GM23248 (cell line): ENCODE measurements at regions not wholly inside any gene's neighbourhood (a gene's known extent, or its start where the extent isn't known, plus 50 kb on each side); places are given as distances from the start of the nearest gene placed in this dataset.
A peak's percentile ranks its signal among the peaks of the same experiment; 100 is the strongest.

Experiments
- DNase-seq: peaks from one replicate; pipeline ENCODE4 v3.0.0-alpha.2; 2015
- H2AFZ ChIP-seq: fragments of 200-600 bp; sonication (generic); 2 replicates; pipeline ENCODE4 v1.6.1; 2016; ENCODE audit warnings: antibody characterized with exemption
- H3F3A ChIP-seq: fragments of 200-600 bp; sonication (generic); 2 replicates; pipeline ENCODE4 v1.6.1; 2016; ENCODE audit warnings: mild to moderate bottlenecking, antibody characterized with exemption, mixed run types; ENCODE audit not compliant: insufficient read depth
- H3K27ac ChIP-seq: fragments of 200-600 bp; sonication (generic); 2 replicates; pipeline ENCODE4 v1.5.1; 2016; ENCODE audit warnings: mild to moderate bottlenecking
- H3K27me3 ChIP-seq: fragments of 200-600 bp; sonication (generic); replicated peaks from 2 replicates; pipeline ENCODE4 v1.6.1; 2016; ENCODE audit warnings: mild to moderate bottlenecking; ENCODE audit not compliant: insufficient read depth
- H3K36me3 ChIP-seq: fragments of 200-600 bp; sonication (generic); 2 replicates; pipeline ENCODE4 v1.6.1; 2016; ENCODE audit warnings: low read depth, mild to moderate bottlenecking
- H3K4me1 ChIP-seq: fragments of 200-600 bp; sonication (generic); 2 replicates; pipeline ENCODE4 v1.6.1; 2016; ENCODE audit warnings: mild to moderate bottlenecking; ENCODE audit not compliant: insufficient read depth
- H3K4me2 ChIP-seq: fragments of 200-600 bp; sonication (generic); one replicate; pipeline ENCODE4 v1.6.1; 2016; ENCODE audit warnings: mild to moderate bottlenecking; ENCODE audit not compliant: unreplicated experiment
- H3K4me3 ChIP-seq: fragments of 200-600 bp; sonication (generic); 2 replicates; pipeline ENCODE4 v1.5.1; 2016; ENCODE audit warnings: mild to moderate bottlenecking
- H3K79me2 ChIP-seq: fragments of 200-600 bp; sonication (generic); 2 replicates; pipeline ENCODE4 v1.6.1; 2016; ENCODE audit warnings: mild to moderate bottlenecking; ENCODE audit not compliant: insufficient read depth
- H3K9ac ChIP-seq: fragments of 200-600 bp; sonication (generic); 2 replicates; pipeline ENCODE4 v1.6.1; 2016; ENCODE audit warnings: mild to moderate bottlenecking
- H3K9me2 ChIP-seq: fragments of 200-600 bp; sonication (generic); 2 replicates; pipeline ENCODE4 v1.6.1; 2016; ENCODE audit warnings: mixed run types, mild to moderate bottlenecking, moderate library complexity; ENCODE audit not compliant: insufficient read depth
- H3K9me3 ChIP-seq: fragments of 200-600 bp; sonication (generic); one replicate; pipeline ENCODE4 v1.6.1; 2017; ENCODE audit warnings: low read depth
- H4K20me1 ChIP-seq: fragments of 200-600 bp; sonication (generic); 2 replicates; pipeline ENCODE4 v1.6.0; 2016; ENCODE audit not compliant: insufficient read depth
- EZH2 ChIP-seq: fragments of 200-600 bp; sonication (generic); IDR thresholded peaks from 2 replicates; pipeline ENCODE4 v1.6.1; 2018; ENCODE audit warnings: antibody characterized with exemption, mild to moderate bottlenecking; ENCODE audit not compliant: insufficient read depth, poor library complexity, severe bottlenecking
- EZH2phosphoT487 ChIP-seq: fragments of 200-600 bp; sonication (generic); IDR thresholded peaks from 2 replicates; pipeline ENCODE4 v1.6.1; 2018; ENCODE audit warnings: antibody characterized with exemption, moderate library complexity, mild to moderate bottlenecking, low read depth; ENCODE audit not compliant: insufficient read depth
- WGBS, 2 experiments: methylation state at CpG; one replicate each; pipeline ENCODE4 v1.1.6; 2015 to 2017; ENCODE audit warnings: low lambda C conversion rate in 2 of 2, low coverage in 1 of 2; ENCODE audit errors: missing lambda C conversion rate in 2 of 2; 5-methylcytosine and 5-hydroxymethylcytosine counted together
- in situ Hi-C: fragments of 300-500 bp; cut with MboI; formaldehyde crosslinking; loops from 2 replicates; pipeline ENCODE4 v1.15.0; 2020

- no peak overlapping the region for H3K4me3 ChIP-seq
- H3K79me2 ChIP-seq = no peaks in the 10 kb centered on the region
- no peaks in the 10 kb centered on the region for H4K20me1 ChIP-seq
- no peaks in the 10 kb centered on the region for H3K36me3 ChIP-seq
- H2AFZ ChIP-seq = no peak overlapping the region
- no peak overlapping the region for H3K27ac ChIP-seq
- 41 to 44% methylated on average over 5 of the region's 5 CpGs for WGBS, 2 experiments
- no peaks in the 10 kb centered on the region for H3K9me3 ChIP-seq
- no peak overlapping the region for H3K9ac ChIP-seq
- DNase-seq = no peak
- H3K4me1 ChIP-seq = no peaks in the 10 kb centered on the region
- in situ Hi-C loops = no loop called here
- 0 out of 2 replicates have a peak, but pooled peaks cover 8% of the 10 kb centered on the region for H3K27me3 ChIP-seq
- TF ChIP-seq EZH2 = no peak
- no peak for TF ChIP-seq EZH2phosphoT487
- H3K4me2 ChIP-seq = no peak overlapping the region
- peaks cover 25% of the 10 kb centered on the region for H3F3A ChIP-seq
- H3K9me2 ChIP-seq = no peaks in the 10 kb centered on the region
These were observed 69.0 kb upstream of the ZNF184 start for GRCh38 chr6:27541933-27542297.

- 0 out of 2 replicates have a peak, but pooled peaks cover 8% of the 10 kb centered on the region for H3K27me3 ChIP-seq
- TF ChIP-seq EZH2 = no peak
- no peak for TF ChIP-seq EZH2phosphoT487
- no peak overlapping the region for H3K27ac ChIP-seq
- no peak overlapping the region for H3K4me2 ChIP-seq
- no peaks in the 10 kb centered on the region for H3K9me3 ChIP-seq
- H4K20me1 ChIP-seq = no peaks in the 10 kb centered on the region
- no peak overlapping the region for H3K4me3 ChIP-seq
- no peak overlapping the region for H2AFZ ChIP-seq
- H3K9me2 ChIP-seq = no peaks in the 10 kb centered on the region
- no peak for DNase-seq
- no peak overlapping the region for H3K9ac ChIP-seq
- peaks cover 20% of the 10 kb centered on the region for H3F3A ChIP-seq
- H3K79me2 ChIP-seq = no peaks in the 10 kb centered on the region
- H3K4me1 ChIP-seq = no peaks in the 10 kb centered on the region
- WGBS, 2 experiments = 32 to 36% methylated on average over 15 of the region's 15 CpGs
- no peaks in the 10 kb centered on the region for H3K36me3 ChIP-seq
- in situ Hi-C loops = no loop called here
These were observed 68.5 kb upstream of the ZNF184 start for GRCh38 chr6:27541212-27541932.

GRCh38 chr6:27539551-27539950 lies 66.6 kb upstream of the ZNF184 start:
- Histone ChIP-seq H4K20me1 (no peaks in the 10 kb centered on the region), H3K79me2 (no peaks in the 10 kb centered on the region), H3K27me3 (0 out of 2 replicates have a peak, but pooled peaks cover 2% of the 10 kb centered on the region), H3K4me1 (no peaks in the 10 kb centered on the region), H3K9ac (no peak overlapping the region), H3K4me3 (no peak overlapping the region), H3K9me2 (no peaks in the 10 kb centered on the region), H2AFZ (no peak overlapping the region), H3K27ac (no peak overlapping the region), H3K36me3 (no peaks in the 10 kb centered on the region), H3K4me2 (no peak overlapping the region), H3K9me3 (no peaks in the 10 kb centered on the region), H3F3A (0 out of 2 replicates have a peak, but pooled peaks cover 2% of the 10 kb centered on the region)
- DNase-seq = no peak
- 49 to 51% methylated on average over 13 of the region's 13 CpGs for WGBS, 2 experiments
- in situ Hi-C loops = no loop called here
- TF ChIP-seq EZH2 (no peak), EZH2phosphoT487 (no peak)

GRCh38 chr6:27532820-27533538 lies 60.1 kb upstream of the ZNF184 start:
- H3K27me3 ChIP-seq = peaks cover 10% of the 10 kb centered on the region; the same call in 1 of the 2 replicates
- in situ Hi-C loops = no loop called here
- no peaks in the 10 kb centered on the region for H3F3A ChIP-seq
- whole genome bisulfite sequencing, 2 experiments = 41 to 42% methylated on average over 7 of the region's 7 CpGs
- H2AFZ ChIP-seq = no peak overlapping the region
- no peaks in the 10 kb centered on the region for H3K9me3 ChIP-seq
- H4K20me1 ChIP-seq = no peaks in the 10 kb centered on the region
- H3K36me3 ChIP-seq = no peaks in the 10 kb centered on the region
- no peaks in the 10 kb centered on the region for H3K4me1 ChIP-seq
- peak; percentile 45 for DNase-seq
- H3K4me2 ChIP-seq = no peak overlapping the region
- no peak overlapping the region for H3K9ac ChIP-seq
- no peaks in the 10 kb centered on the region for H3K9me2 ChIP-seq
- H3K4me3 ChIP-seq = no peak overlapping the region
- no peak overlapping the region for H3K27ac ChIP-seq
- no peaks in the 10 kb centered on the region for H3K79me2 ChIP-seq
- TF ChIP-seq EZH2phosphoT487 = no peak
- TF ChIP-seq EZH2 = no peak
